ENCODE measurements at regions not wholly inside any gene's neighbourhood (a gene's known extent, or its start where the extent isn't known, plus 50 kb on each side); places are given as distances from the start of the nearest gene placed in this dataset.

DNA sequence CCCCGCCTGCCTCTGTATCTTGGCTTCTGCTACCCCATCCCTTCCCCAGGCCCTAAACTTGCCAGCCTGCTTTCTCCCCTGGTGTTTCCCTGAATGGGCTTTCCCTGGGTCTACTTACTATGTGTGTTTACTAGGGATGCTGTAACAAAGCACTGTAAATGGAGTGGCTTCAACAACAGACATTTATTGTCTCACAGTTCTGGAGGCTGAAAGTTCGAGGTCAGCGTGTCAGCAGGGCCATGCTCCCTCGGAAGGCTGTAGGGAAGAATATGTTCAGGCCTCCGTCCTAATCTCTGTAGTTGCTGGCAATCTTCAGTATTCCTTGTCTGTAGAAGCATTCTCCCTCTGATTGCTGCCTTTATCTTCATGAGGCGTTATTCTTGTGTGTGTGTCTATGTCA lies 113.6 kb downstream of the DDX1 start:
- Mint-ChIP-seq H3K36me3 (ENCODE audit: insufficient read depth, unreplicated experiment) (no peaks in the 10 kb centered on the region), H3K4me1 (ENCODE audit: insufficient read depth, unreplicated experiment) (no peaks in the 10 kb centered on the region), H3K4me3 (ENCODE audit: unreplicated experiment) (no peak overlapping the region), H3K9me3 (ENCODE audit: unreplicated experiment) (no peaks in the 10 kb centered on the region), H3K27me3 (ENCODE audit: insufficient read depth, unreplicated experiment) (no peaks in the 10 kb centered on the region), H3K27ac (ENCODE audit: low read depth, unreplicated experiment) (no peak overlapping the region)
- intact Hi-C loops (cut with micrococcal nuclease): no loop called here
- TF ChIP-seq, protein P1, sequence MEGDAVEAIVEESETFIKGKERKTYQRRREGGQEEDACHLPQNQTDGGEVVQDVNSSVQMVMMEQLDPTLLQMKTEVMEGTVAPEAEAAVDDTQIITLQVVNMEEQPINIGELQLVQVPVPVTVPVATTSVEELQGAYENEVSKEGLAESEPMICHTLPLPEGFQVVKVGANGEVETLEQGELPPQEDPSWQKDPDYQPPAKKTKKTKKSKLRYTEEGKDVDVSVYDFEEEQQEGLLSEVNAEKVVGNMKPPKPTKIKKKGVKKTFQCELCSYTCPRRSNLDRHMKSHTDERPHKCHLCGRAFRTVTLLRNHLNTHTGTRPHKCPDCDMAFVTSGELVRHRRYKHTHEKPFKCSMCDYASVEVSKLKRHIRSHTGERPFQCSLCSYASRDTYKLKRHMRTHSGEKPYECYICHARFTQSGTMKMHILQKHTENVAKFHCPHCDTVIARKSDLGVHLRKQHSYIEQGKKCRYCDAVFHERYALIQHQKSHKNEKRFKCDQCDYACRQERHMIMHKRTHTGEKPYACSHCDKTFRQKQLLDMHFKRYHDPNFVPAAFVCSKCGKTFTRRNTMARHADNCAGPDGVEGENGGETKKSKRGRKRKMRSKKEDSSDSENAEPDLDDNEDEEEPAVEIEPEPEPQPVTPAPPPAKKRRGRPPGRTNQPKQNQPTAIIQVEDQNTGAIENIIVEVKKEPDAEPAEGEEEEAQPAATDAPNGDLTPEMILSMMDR (IDR thresholded peaks at IDR 0.05; ENCODE audit: unreplicated experiment): no peak
- DNase-seq (ENCODE audit: unreplicated experiment): no peak
- POLR2A ChIA-PET: no interaction called here
- CTCF ChIA-PET: no interaction called here
- no TSS peak for BruUV-seq (replicated peaks)

DNA sequence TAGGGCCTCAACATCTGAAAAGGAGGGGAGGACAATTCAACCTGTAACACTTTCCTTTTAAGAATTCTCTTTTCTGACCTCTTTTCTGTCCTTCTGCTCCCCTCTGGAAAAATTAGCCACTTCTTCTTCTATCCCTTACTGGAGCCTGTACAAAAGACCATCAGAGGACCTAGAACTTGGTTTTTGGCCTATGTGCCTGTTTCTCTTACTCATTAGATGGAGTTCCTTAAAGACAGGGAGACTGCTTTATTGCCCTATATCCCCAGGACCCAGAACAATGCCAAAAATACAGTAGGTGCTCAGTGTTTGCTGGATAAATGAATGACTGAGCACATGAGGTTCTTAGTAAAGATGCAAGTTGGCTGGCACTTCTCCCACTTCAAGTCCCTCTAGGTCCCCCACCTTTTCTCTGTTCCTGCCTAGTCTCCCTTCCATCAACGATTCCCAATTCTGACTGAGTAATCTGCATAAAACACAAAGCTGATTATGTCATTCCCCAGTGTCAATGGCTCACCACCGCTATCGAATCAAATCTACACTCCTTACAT lies 114.2 kb downstream of the DDX1 start:
- H3K4me1 Mint-ChIP-seq (ENCODE audit: insufficient read depth, unreplicated experiment): no peaks in the 10 kb centered on the region
- no peak overlapping the region for H3K27ac Mint-ChIP-seq (ENCODE audit: low read depth, unreplicated experiment)
- no peaks in the 10 kb centered on the region for H3K36me3 Mint-ChIP-seq (ENCODE audit: insufficient read depth, unreplicated experiment)
- intact Hi-C loops (cut with micrococcal nuclease): no loop called here
- no TSS peak for BruUV-seq (replicated peaks)
- no peak overlapping the region for H3K4me3 Mint-ChIP-seq (ENCODE audit: unreplicated experiment)
- no peaks in the 10 kb centered on the region for H3K9me3 Mint-ChIP-seq (ENCODE audit: unreplicated experiment)
- ChIA-PET CTCF (no interaction called here), POLR2A (no interaction called here)
- TF ChIP-seq, protein P1 (IDR thresholded peaks at IDR 0.05; ENCODE audit: unreplicated experiment): no peak
- H3K27me3 Mint-ChIP-seq (ENCODE audit: insufficient read depth, unreplicated experiment): no peaks in the 10 kb centered on the region
- DNase-seq (ENCODE audit: unreplicated experiment): no peak

DNA sequence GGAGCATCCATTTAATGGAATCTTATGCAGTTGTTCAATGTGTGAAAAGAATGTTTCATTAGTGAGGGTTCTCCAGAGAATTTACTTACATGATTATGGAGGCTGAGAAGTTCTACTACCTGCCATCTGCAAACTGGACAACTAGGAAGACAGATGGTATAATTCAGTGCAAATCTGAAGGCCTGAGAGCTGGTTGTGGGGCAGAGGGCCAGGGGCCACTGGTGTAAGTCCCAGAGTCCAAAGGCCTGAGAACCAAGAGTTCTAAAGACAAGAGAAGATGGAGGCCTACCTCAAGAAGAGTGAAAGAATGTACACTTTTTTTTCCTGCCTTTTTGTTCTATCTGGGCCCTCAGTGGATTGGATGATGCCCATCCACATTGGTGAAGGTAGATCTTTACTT lies 114.8 kb downstream of the DDX1 start:
- Mint-ChIP-seq H3K27me3 (ENCODE audit: insufficient read depth, unreplicated experiment) (no peaks in the 10 kb centered on the region), H3K4me3 (ENCODE audit: unreplicated experiment) (no peak overlapping the region)
- CTCF ChIA-PET: no interaction called here

DNA sequence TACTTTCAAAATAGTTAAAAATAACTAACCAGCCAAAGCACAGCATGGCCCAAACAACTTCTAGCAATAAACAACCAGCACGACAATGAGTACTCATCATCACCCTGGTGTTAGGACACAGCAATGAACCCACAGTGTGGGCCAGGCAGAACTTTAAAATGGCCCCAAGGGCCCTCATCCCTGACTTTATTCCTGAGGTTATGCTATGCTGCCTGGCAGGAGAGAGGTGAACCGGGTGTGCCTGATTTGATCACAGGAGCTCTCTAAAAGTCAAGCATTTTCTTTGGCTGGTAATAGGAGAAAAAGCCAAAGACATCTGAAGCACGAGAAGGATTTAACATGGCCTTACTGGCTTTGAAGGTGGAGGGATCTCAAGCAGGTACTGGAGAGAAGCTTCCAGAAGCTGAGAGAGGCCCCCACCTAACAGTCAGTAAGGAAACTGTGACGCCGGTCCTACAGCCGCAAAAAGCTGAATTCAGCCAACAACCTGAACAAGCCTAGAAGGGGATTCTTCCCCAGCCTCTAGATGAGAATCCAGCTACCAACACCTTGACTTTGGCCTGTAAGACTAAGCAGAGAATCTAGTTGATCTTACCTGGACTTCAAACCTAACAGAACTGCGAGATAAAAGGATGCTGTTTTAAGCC lies 115.4 kb downstream of the DDX1 start:
- no peak overlapping the region for H3K27ac Mint-ChIP-seq (ENCODE audit: low read depth, unreplicated experiment)
- TF ChIP-seq, protein P1 (IDR thresholded peaks at IDR 0.05; ENCODE audit: unreplicated experiment): no peak
- DNase-seq (ENCODE audit: unreplicated experiment): no peak
- POLR2A ChIA-PET: no interaction called here
- H3K9me3 Mint-ChIP-seq (ENCODE audit: unreplicated experiment): no peaks in the 10 kb centered on the region
- H3K27me3 Mint-ChIP-seq (ENCODE audit: insufficient read depth, unreplicated experiment): no peaks in the 10 kb centered on the region
- H3K4me3 Mint-ChIP-seq (ENCODE audit: unreplicated experiment): no peak overlapping the region
- CTCF ChIA-PET: no interaction called here
- no peaks in the 10 kb centered on the region for H3K4me1 Mint-ChIP-seq (ENCODE audit: insufficient read depth, unreplicated experiment)
- H3K36me3 Mint-ChIP-seq (ENCODE audit: insufficient read depth, unreplicated experiment): no peaks in the 10 kb centered on the region
- intact Hi-C loops (cut with micrococcal nuclease): no loop called here
- BruUV-seq (replicated peaks): no TSS peak

More for the DNA sequence above, 114.8 kb downstream of the DDX1 start:
- no peak overlapping the region for H3K27ac Mint-ChIP-seq (ENCODE audit: low read depth, unreplicated experiment)
- TF ChIP-seq, protein P1 (IDR thresholded peaks at IDR 0.05; ENCODE audit: unreplicated experiment): no peak
- intact Hi-C loops (cut with micrococcal nuclease): no loop called here
- BruUV-seq (replicated peaks): no TSS peak
- no peaks in the 10 kb centered on the region for H3K36me3 Mint-ChIP-seq (ENCODE audit: insufficient read depth, unreplicated experiment)
- DNase-seq (ENCODE audit: unreplicated experiment): no peak
- H3K9me3 Mint-ChIP-seq (ENCODE audit: unreplicated experiment): no peaks in the 10 kb centered on the region
- POLR2A ChIA-PET: no interaction called here
- H3K4me1 Mint-ChIP-seq (ENCODE audit: insufficient read depth, unreplicated experiment): no peaks in the 10 kb centered on the region

All from MCF 10A (cell line).